Natural killer cell treated with Interleukin-12 subunit alpha and Interleukin-12 subunit beta and Interleukin-15 and Interleukin-18, amount 100 ng/mL, for 72 hours (primary cell): ENCODE measurements at regions not wholly inside any gene's neighbourhood (a gene's known extent, or its start where the extent isn't known, plus 50 kb on each side); places are given as distances from the start of the nearest gene placed in this dataset.
"Not testable (repeated sequence)": the region's sequence is repeated elsewhere in the genome, so short reads cannot be mapped to it uniquely, and the experiment has no call there.

Experiments
- ATAC-seq, 2 donors: fragments of 150-1000 bp; cut with Tn5 transposase in 1 of 2; sonication (Bioruptor Pico), chemical (Tn5 transposase) in 1 of 2; 2 replicates each; pipeline ENCODE4 v1.10.0; 2021
- DNase-seq: peaks from one replicate; pipeline ENCODE4 v3.0.0; 2022; ENCODE audit warnings: low spot score
- H3K27ac Mint-ChIP-seq, 2 donors: 1 replicate in 1 of 2; 2 replicates in 1 of 2; pipeline ENCODE4 v1.8.0; 2022; ENCODE audit warnings: mixed read lengths in 2 of 2, mild to moderate bottlenecking in 1 of 2, moderate library complexity in 1 of 2
- H3K27me3 Mint-ChIP-seq, 2 donors: 1 replicate in 1 of 2; 2 replicates in 1 of 2; pipeline ENCODE4 v1.8.0; 2022; ENCODE audit warnings: mixed read lengths in 2 of 2
- H3K36me3 Mint-ChIP-seq: one replicate; pipeline ENCODE4 v1.8.0; 2022; ENCODE audit warnings: mixed read lengths
- H3K4me1 Mint-ChIP-seq, 2 donors: 1 replicate in 1 of 2; 2 replicates in 1 of 2; pipeline ENCODE4 v1.8.0; 2022; ENCODE audit warnings: low read depth in 2 of 2, mixed read lengths in 2 of 2, mild to moderate bottlenecking in 1 of 2
- H3K4me3 Mint-ChIP-seq: one replicate; pipeline ENCODE4 v1.8.0; 2022; ENCODE audit warnings: mixed read lengths
- H3K9me3 Mint-ChIP-seq: 2 replicates; pipeline ENCODE4 v1.8.0; 2022; ENCODE audit warnings: mixed read lengths

- ATAC-seq (no peak), DNase-seq (no peak)
- Mint-ChIP-seq H3K4me3 (no peak overlapping the region), H3K4me1 (peaks cover 7 to 13% of the 10 kb centered on the region in 2 donors), H3K9me3 (no peaks in the 10 kb centered on the region), H3K36me3 (no peaks in the 10 kb centered on the region), H3K27me3 (peaks cover 6 to 14% of the 10 kb centered on the region in 2 donors), H3K27ac (no peak overlapping the region)
Observed at GRCh38 chr9:72471096-72471495, 50.3 kb upstream of the TMC1 start.

GRCh38 chr9:72467766-72468738, 53.4 kb upstream of the TMC1 start:
- H3K27ac Mint-ChIP-seq: no peak overlapping the region
- H3K36me3 Mint-ChIP-seq: no peaks in the 10 kb centered on the region
- no peak overlapping the region for H3K4me3 Mint-ChIP-seq
- ATAC-seq: no peak
- H3K9me3 Mint-ChIP-seq: no peaks in the 10 kb centered on the region
- H3K27me3 Mint-ChIP-seq: peaks cover 6 to 9% of the 10 kb centered on the region in 2 donors
- H3K4me1 Mint-ChIP-seq: peaks cover 6 to 11% of the 10 kb centered on the region in 2 donors
- no peak for DNase-seq

- Mint-ChIP-seq H3K27me3 (peaks cover 0 to 7% of the 10 kb centered on the region in 2 donors), H3K4me3 (no peak overlapping the region), H3K36me3 (no peaks in the 10 kb centered on the region), H3K4me1 (peaks cover 4 to 9% of the 10 kb centered on the region in 2 donors), H3K9me3 (no peaks in the 10 kb centered on the region), H3K27ac (no peak overlapping the region)
- ATAC-seq (no peak), DNase-seq (no peak)
Observed at GRCh38 chr9:72465593-72465984, 55.8 kb upstream of the TMC1 start.

- DNase-seq: no peak
- H3K4me1 Mint-ChIP-seq: peaks cover 4 to 9% of the 10 kb centered on the region in 2 donors
- H3K27me3 Mint-ChIP-seq: peaks cover 0 to 7% of the 10 kb centered on the region in 2 donors
- ATAC-seq: peak in 1 of 2 donors; percentile 58
- no peaks in the 10 kb centered on the region for H3K9me3 Mint-ChIP-seq
- H3K27ac Mint-ChIP-seq: no peak overlapping the region
- H3K36me3 Mint-ChIP-seq: no peaks in the 10 kb centered on the region
- peak overlapping the region; percentile 0 for H3K4me3 Mint-ChIP-seq
Observed at GRCh38 chr9:72464857-72465592, 56.4 kb upstream of the TMC1 start.

- DNase-seq (no peak), ATAC-seq (no peak)
- Mint-ChIP-seq H3K27ac (no peak overlapping the region), H3K27me3 (peaks cover 0 to 7% of the 10 kb centered on the region in 2 donors), H3K9me3 (no peaks in the 10 kb centered on the region), H3K4me1 (peaks cover 4 to 9% of the 10 kb centered on the region in 2 donors), H3K36me3 (no peaks in the 10 kb centered on the region), H3K4me3 (no peak overlapping the region)
Observed at GRCh38 chr9:72462340-72462739, 59.1 kb upstream of the TMC1 start.

- ATAC-seq: no peak
- no peaks in the 10 kb centered on the region for H3K36me3 Mint-ChIP-seq
Observed at GRCh38 chr9:72460342-72461312, 60.8 kb upstream of the TMC1 start.

GRCh38 chr9:72459308-72459707, 62.1 kb upstream of the TMC1 start:
- Mint-ChIP-seq H3K27me3 (peaks cover 0 to 8% of the 10 kb centered on the region in 2 donors), H3K27ac (no peak overlapping the region), H3K9me3 (no peaks in the 10 kb centered on the region), H3K4me1 (no peaks in the 10 kb centered on the region), H3K4me3 (no peak overlapping the region), H3K36me3 (no peaks in the 10 kb centered on the region)
- ATAC-seq (no peak), DNase-seq (no peak)

More at GRCh38 chr9:72460342-72461312, 60.8 kb upstream of the TMC1 start:
- H3K4me3 Mint-ChIP-seq: no peak overlapping the region
- no peak for DNase-seq
- H3K9me3 Mint-ChIP-seq: no peaks in the 10 kb centered on the region
- H3K4me1 Mint-ChIP-seq: peaks cover 4 to 5% of the 10 kb centered on the region in 2 donors
- H3K27ac Mint-ChIP-seq: no peak overlapping the region
- peaks cover 0 to 8% of the 10 kb centered on the region in 2 donors for H3K27me3 Mint-ChIP-seq

GRCh38 chr9:72458153-72458552, 63.3 kb upstream of the TMC1 start:
- Mint-ChIP-seq H3K4me3 (no peak overlapping the region), H3K4me1 (no peaks in the 10 kb centered on the region), H3K27ac (no peak overlapping the region), H3K27me3 (peaks cover 0 to 8% of the 10 kb centered on the region in 2 donors), H3K9me3 (no peaks in the 10 kb centered on the region), H3K36me3 (no peaks in the 10 kb centered on the region)
- DNase-seq (no peak), ATAC-seq (no peak)

GRCh38 chr9:72457366-72457765, 64.0 kb upstream of the TMC1 start:
- no peak overlapping the region for H3K27ac Mint-ChIP-seq
- no peaks in the 10 kb centered on the region for H3K4me1 Mint-ChIP-seq
- DNase-seq: no peak
- H3K27me3 Mint-ChIP-seq: peaks cover 0 to 8% of the 10 kb centered on the region in 2 donors
- H3K4me3 Mint-ChIP-seq: no peak overlapping the region
- no peak for ATAC-seq
- H3K36me3 Mint-ChIP-seq: no peaks in the 10 kb centered on the region
- H3K9me3 Mint-ChIP-seq: no peaks in the 10 kb centered on the region

GRCh38 chr9:72454871-72455491, 66.4 kb upstream of the TMC1 start:
- no peak for DNase-seq
- H3K9me3 Mint-ChIP-seq: no peaks in the 10 kb centered on the region
- ATAC-seq: no peak

GRCh38 chr9:72453797-72454196, 67.6 kb upstream of the TMC1 start:
- H3K4me3 Mint-ChIP-seq: no peak overlapping the region
- H3K27ac Mint-ChIP-seq: no peak overlapping the region
- ATAC-seq: no peak
- no peak for DNase-seq
- no peaks in the 10 kb centered on the region for H3K36me3 Mint-ChIP-seq
- H3K4me1 Mint-ChIP-seq: no peaks in the 10 kb centered on the region
- H3K9me3 Mint-ChIP-seq: no peaks in the 10 kb centered on the region
- peaks cover 10 to 16% of the 10 kb centered on the region in 2 donors for H3K27me3 Mint-ChIP-seq

More at GRCh38 chr9:72454871-72455491, 66.4 kb upstream of the TMC1 start:
- no peak overlapping the region for H3K27ac Mint-ChIP-seq
- H3K4me1 Mint-ChIP-seq: no peaks in the 10 kb centered on the region
- no peaks in the 10 kb centered on the region for H3K36me3 Mint-ChIP-seq
- peaks cover 0 to 8% of the 10 kb centered on the region in 2 donors for H3K27me3 Mint-ChIP-seq
- H3K4me3 Mint-ChIP-seq: no peak overlapping the region

GRCh38 chr9:72446241-72446640, 75.2 kb upstream of the TMC1 start:
- peaks cover 15 to 33% of the 10 kb centered on the region in 2 donors for H3K4me1 Mint-ChIP-seq
- not testable (repeated sequence) for H3K36me3 Mint-ChIP-seq, H3K9me3 Mint-ChIP-seq, ATAC-seq, H3K4me3 Mint-ChIP-seq, DNase-seq, H3K27ac Mint-ChIP-seq
- peaks cover 28 to 38% of the 10 kb centered on the region in 2 donors for H3K27me3 Mint-ChIP-seq
